Brain microvascular endothelial cell (primary cell): ENCODE measurements at regions not wholly inside any gene's neighbourhood (a gene's known extent, or its start where the extent isn't known, plus 50 kb on each side); places are given as distances from the start of the nearest gene placed in this dataset.

Experiments used
- DNase-seq: peaks from one replicate; pipeline ENCODE4 v3.0.0-alpha.2; 2020
- H3K27ac ChIP-seq: fragments of 250-450 bp; sonication (Bioruptor Pico); 2 replicates; pipeline ENCODE4 v1.5.1; 2020; ENCODE audit warnings: mild to moderate bottlenecking, moderate library complexity
- H3K27me3 ChIP-seq: fragments of 250-450 bp; sonication (Bioruptor Pico); replicated peaks from 2 replicates; pipeline ENCODE4 v1.5.1; 2020; ENCODE audit warnings: mild to moderate bottlenecking
- H3K36me3 ChIP-seq: fragments of 250-450 bp; sonication (Bioruptor Pico); replicated peaks from 2 replicates; pipeline ENCODE4 v1.5.1; 2020; ENCODE audit warnings: mild to moderate bottlenecking
- H3K4me3 ChIP-seq: 2 replicates; pipeline ENCODE4 v1.5.1; 2011; ENCODE audit warnings: low read depth, mild to moderate bottlenecking, control low read depth, low read length, moderate library complexity
- in situ Hi-C: cut with HindIII; loops from 2 replicates; pipeline ENCODE4 v1.10.0; 2017; ENCODE audit warnings: low sequenced_read_pairs, low pct_ligation_motif_present
- TF ChIP-seq, protein P1 (sequence below): IDR thresholded peaks from 2 replicates; pipeline ENCODE4 v1.5.1; 2011; ENCODE audit warnings: low read depth, mild to moderate bottlenecking, moderate library complexity, low read length, control low read depth, inconsistent platforms; ENCODE audit errors: missing control alignments

DNA sequence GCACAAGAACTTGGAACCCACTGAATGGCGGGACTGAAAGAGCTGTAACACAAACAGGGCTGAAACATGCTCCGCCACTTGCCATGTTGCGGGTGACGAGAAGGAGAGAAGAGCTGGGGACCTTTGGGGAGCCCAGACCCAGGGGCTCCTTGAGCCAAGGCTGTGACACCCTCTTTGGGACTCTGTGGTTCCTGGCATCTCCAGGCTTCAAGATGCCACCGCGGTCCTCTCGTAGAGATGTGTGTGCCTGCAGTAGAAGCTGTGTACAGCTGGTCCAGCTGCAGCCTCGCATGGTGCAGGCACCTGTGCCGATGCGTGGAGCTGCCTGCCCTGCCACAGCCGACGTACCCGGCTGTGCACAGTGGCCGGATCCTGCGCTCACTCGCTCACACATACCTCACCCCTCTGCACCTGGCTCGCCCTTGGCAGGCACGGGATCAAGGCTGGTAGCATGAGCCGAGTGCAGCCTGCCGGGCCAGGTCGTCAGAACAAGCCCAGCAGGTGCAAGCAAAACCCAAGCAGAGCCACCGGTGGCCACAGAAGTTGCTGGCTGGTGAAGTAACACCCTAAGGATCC lies 1385.8 kb downstream of the PCDH9 start:
- Histone ChIP-seq H3K4me3 (no peak overlapping the region), H3K36me3 (no peaks in the 10 kb centered on the region), H3K27ac (no peak overlapping the region), H3K27me3 (no peaks in the 10 kb centered on the region)
- no peak for DNase-seq
- in situ Hi-C loops = no loop called here
- TF ChIP-seq, protein P1, sequence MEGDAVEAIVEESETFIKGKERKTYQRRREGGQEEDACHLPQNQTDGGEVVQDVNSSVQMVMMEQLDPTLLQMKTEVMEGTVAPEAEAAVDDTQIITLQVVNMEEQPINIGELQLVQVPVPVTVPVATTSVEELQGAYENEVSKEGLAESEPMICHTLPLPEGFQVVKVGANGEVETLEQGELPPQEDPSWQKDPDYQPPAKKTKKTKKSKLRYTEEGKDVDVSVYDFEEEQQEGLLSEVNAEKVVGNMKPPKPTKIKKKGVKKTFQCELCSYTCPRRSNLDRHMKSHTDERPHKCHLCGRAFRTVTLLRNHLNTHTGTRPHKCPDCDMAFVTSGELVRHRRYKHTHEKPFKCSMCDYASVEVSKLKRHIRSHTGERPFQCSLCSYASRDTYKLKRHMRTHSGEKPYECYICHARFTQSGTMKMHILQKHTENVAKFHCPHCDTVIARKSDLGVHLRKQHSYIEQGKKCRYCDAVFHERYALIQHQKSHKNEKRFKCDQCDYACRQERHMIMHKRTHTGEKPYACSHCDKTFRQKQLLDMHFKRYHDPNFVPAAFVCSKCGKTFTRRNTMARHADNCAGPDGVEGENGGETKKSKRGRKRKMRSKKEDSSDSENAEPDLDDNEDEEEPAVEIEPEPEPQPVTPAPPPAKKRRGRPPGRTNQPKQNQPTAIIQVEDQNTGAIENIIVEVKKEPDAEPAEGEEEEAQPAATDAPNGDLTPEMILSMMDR = no peak

DNA sequence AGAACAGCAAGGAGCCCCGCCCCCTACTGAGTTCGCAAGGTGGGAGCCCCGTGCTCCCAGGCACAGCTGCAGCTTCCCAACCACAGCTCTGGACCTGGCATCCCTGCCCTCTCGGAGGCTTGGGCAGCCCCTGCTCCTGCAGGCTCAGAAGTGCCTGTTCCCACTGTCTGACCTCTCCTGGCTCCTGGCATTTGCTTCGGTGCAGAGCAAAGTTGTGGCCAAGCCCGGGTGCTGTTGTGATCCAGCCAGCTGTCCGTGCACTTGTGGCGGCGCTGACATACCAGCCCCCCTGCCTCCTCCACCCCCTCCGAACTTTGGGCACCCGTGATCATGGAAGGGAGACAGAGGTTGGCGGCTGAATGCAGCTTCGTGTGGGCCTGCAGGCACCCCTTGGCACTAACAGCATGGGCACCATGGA lies 1386.8 kb downstream of the PCDH9 start:
- H3K27me3 ChIP-seq = no peaks in the 10 kb centered on the region
- no peaks in the 10 kb centered on the region for H3K36me3 ChIP-seq
- no peak overlapping the region for H3K27ac ChIP-seq
- TF ChIP-seq, protein P1 = no peak
- H3K4me3 ChIP-seq = no peak overlapping the region
- in situ Hi-C loops = no loop called here
- DNase-seq = no peak

DNA sequence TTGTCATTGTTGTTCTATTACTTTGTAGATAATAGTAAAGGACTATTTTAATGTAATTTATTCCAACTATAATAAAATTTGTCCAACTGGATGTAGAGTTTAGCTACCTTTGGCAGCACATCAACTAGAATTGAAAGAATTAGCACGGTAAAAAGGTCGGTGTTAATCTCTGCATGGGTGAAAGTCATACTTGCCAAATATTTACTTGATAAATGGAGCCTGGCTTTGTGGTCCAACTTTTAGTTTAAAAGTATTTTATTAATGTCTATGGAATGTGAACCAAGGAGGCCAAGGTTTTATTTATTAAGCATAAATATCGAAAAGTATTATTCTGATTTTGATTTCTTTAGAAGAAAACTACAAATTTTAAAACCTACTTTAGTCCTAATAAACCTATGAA lies 1389.0 kb downstream of the PCDH9 start:
- H3K27ac ChIP-seq = no peak overlapping the region
- no peaks in the 10 kb centered on the region for H3K27me3 ChIP-seq
- no peak for DNase-seq
- no peak overlapping the region for H3K4me3 ChIP-seq
- TF ChIP-seq, protein P1 = no peak
- in situ Hi-C loops = no loop called here
- no peaks in the 10 kb centered on the region for H3K36me3 ChIP-seq

DNA sequence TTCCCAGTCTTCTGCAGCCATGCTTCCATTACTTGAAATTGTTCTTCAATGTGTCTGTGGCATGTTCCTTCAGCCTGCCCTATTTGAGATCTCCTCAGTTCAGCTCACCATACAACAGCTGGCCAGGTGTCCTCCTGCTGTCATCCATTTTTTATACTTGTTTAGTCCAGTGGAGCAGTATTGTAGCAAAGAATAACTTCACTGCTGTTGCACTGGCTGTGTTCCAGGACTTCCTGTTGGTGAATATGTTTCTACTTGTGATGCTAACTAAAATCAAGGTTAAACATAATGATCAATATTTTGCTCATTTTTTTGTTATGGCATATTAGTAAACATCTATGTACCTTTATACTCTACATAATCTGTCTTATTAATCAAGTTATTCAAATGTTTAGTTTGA lies 1394.1 kb downstream of the PCDH9 start:
- H3K4me3 ChIP-seq = no peak overlapping the region
- no peaks in the 10 kb centered on the region for H3K36me3 ChIP-seq
- H3K27me3 ChIP-seq = no peaks in the 10 kb centered on the region
- TF ChIP-seq, protein P1 = no peak
- DNase-seq = no peak
- in situ Hi-C loops = no loop called here
- H3K27ac ChIP-seq = no peak overlapping the region

DNA sequence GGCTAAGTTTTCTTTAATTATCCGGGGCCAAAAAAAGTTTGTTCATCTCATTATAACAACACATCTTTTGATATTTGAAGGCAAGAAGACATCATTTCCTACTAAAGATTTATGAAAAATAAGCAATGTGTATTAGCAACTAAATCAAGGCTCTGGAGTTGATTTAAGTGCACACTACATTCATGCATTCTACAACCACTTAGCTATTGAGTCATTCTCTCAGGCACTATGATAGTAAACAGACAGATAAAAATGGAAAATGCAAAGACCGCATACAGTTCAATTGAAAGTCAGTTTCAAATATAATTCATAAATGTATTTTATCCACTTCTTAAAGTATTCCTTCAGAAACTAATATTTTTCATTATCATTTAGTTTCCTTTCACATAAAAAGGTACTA lies 1395.2 kb downstream of the PCDH9 start:
- H3K27ac ChIP-seq = no peak overlapping the region
- H3K36me3 ChIP-seq = no peaks in the 10 kb centered on the region
- TF ChIP-seq, protein P1 = no peak
- H3K4me3 ChIP-seq = no peak overlapping the region
- no peaks in the 10 kb centered on the region for H3K27me3 ChIP-seq
- in situ Hi-C loops = no loop called here
- no peak for DNase-seq
